Neural cell (in vitro differentiated cells): ENCODE measurements at regions not wholly inside any gene's neighbourhood (a gene's known extent, or its start where the extent isn't known, plus 50 kb on each side); places are given as distances from the start of the nearest gene placed in this dataset.

Experiments used
- H2AFZ ChIP-seq: fragments of 200-600, 300-800 bp; sonication (generic), shearing (Covaris generic); 2 replicates; pipeline ENCODE4 v1.6.0; 2014; ENCODE audit warnings: low read depth, mild to moderate bottlenecking, antibody characterized with exemption, low read length, moderate library complexity
- H3F3A ChIP-seq: fragments of 200-600 bp; shearing (Covaris generic); 2 replicates; pipeline ENCODE4 v1.6.1; 2016; ENCODE audit warnings: mild to moderate bottlenecking, moderate library complexity, mixed read lengths, antibody characterized with exemption, low read length; ENCODE audit not compliant: insufficient read depth, poor library complexity, severe bottlenecking
- H3K27ac ChIP-seq: fragments of 200-600, 300-800 bp; sonication (generic), shearing (Covaris generic); 2 replicates; pipeline ENCODE4 v1.5.1; 2014; ENCODE audit warnings: mild to moderate bottlenecking, low read length, moderate library complexity
- H3K27me3 ChIP-seq: fragments of 300-800, 200-600 bp; sonication (generic), shearing (Covaris generic); 2 replicates; pipeline ENCODE4 v1.6.0; 2014; ENCODE audit warnings: mild to moderate bottlenecking, low read depth, low read length, moderate library complexity; ENCODE audit not compliant: insufficient read depth
- H3K36me3 ChIP-seq: fragments of 300-800, 200-600 bp; sonication (generic), shearing (Covaris generic); 2 replicates; pipeline ENCODE4 v1.5.1; 2014; ENCODE audit warnings: mild to moderate bottlenecking, antibody characterized with exemption, low read length, moderate library complexity; ENCODE audit not compliant: insufficient read depth
- H3K4me2 ChIP-seq: fragments of 300-800, 200-600 bp; sonication (generic), shearing (Covaris generic); 2 replicates; pipeline ENCODE4 v1.6.0; 2014; ENCODE audit warnings: mild to moderate bottlenecking, low read length
- H3K4me3 ChIP-seq: fragments of 300-800, 200-600 bp; sonication (generic), shearing (Covaris generic); 2 replicates; pipeline ENCODE4 v1.5.1; 2014; ENCODE audit warnings: mild to moderate bottlenecking, low read length, moderate library complexity
- H3K79me2 ChIP-seq: fragments of 200-600 bp; shearing (Covaris generic); replicated peaks from 2 replicates; pipeline ENCODE4 v1.6.0; 2014; ENCODE audit warnings: mild to moderate bottlenecking, low read length, moderate library complexity; ENCODE audit not compliant: insufficient read depth
- H3K9ac ChIP-seq: fragments of 300-800, 200-600 bp; sonication (generic), shearing (Covaris generic); 2 replicates; pipeline ENCODE4 v1.6.1; 2016; ENCODE audit warnings: mild to moderate bottlenecking, low read length, mixed read lengths
- H3K9me2 ChIP-seq: fragments of 200-600 bp; shearing (Covaris generic); 2 replicates; pipeline ENCODE4 v1.6.1; 2016; ENCODE audit warnings: mild to moderate bottlenecking, low read length, mixed read lengths; ENCODE audit not compliant: insufficient read depth
- H3K9me3 ChIP-seq: fragments of 200-600, 300-800 bp; sonication (generic), shearing (Covaris generic); 2 replicates; pipeline ENCODE4 v1.6.1; 2016; ENCODE audit warnings: mild to moderate bottlenecking, mixed run types, low read length, moderate library complexity, mixed read lengths
- H4K20me1 ChIP-seq: fragments of 200-600 bp; shearing (Covaris generic); 2 replicates; pipeline ENCODE4 v1.6.1; 2016; ENCODE audit warnings: mild to moderate bottlenecking, mixed run types; ENCODE audit not compliant: insufficient read depth
- CTCF ChIP-seq: fragments of 450-650 bp; IDR thresholded peaks from 2 replicates; pipeline ENCODE4 v1.5.1; 2014; ENCODE audit warnings: antibody characterized with exemption, mild to moderate bottlenecking, moderate library complexity; ENCODE audit not compliant: poor library complexity, severe bottlenecking
- EP300 ChIP-seq: fragments of 450-650 bp; conservative IDR thresholded peaks from 2 replicates; pipeline ENCODE4 v1.6.1; 2014; ENCODE audit warnings: antibody characterized with exemption, mild to moderate bottlenecking, moderate library complexity; ENCODE audit not compliant: poor library complexity, severe bottlenecking
- EZH2 ChIP-seq: fragments of 200-600, 300-800 bp; shearing (Covaris generic), sonication (generic); IDR thresholded peaks from 2 replicates; pipeline ENCODE4 v1.6.1; 2014; ENCODE audit warnings: antibody characterized with exemption, low read length, borderline replicate concordance, mild to moderate bottlenecking; ENCODE audit not compliant: insufficient read depth, poor library complexity, severe bottlenecking
- MXI1 ChIP-seq: fragments of 450-650 bp; conservative IDR thresholded peaks from 2 replicates; pipeline ENCODE4 v1.6.1; 2014; ENCODE audit warnings: antibody characterized with exemption, mild to moderate bottlenecking; ENCODE audit not compliant: poor library complexity, severe bottlenecking
- POLR2AphosphoS5 ChIP-seq: IDR thresholded peaks from 2 replicates; pipeline ENCODE4 v1.6.1; 2012
- RAD21 ChIP-seq: fragments of 450-650 bp; conservative IDR thresholded peaks from 2 replicates; pipeline ENCODE4 v1.6.1; 2014; ENCODE audit warnings: antibody characterized with exemption, mild to moderate bottlenecking, moderate library complexity
- REST ChIP-seq: IDR thresholded peaks from 2 replicates; pipeline ENCODE4 v1.6.1; 2012; ENCODE audit warnings: borderline replicate concordance
- SMC3 ChIP-seq: fragments of 450-650 bp; conservative IDR thresholded peaks from 2 replicates; pipeline ENCODE4 v1.6.1; 2014; ENCODE audit warnings: antibody characterized with exemption, mild to moderate bottlenecking, moderate library complexity; ENCODE audit not compliant: poor library complexity
- TAF1 ChIP-seq: IDR thresholded peaks from 2 replicates; pipeline ENCODE4 v1.6.1; 2012; ENCODE audit warnings: low read depth

- no peak for TF ChIP-seq MXI1
- no peak for TF ChIP-seq RAD21
- no peak for TF ChIP-seq TAF1
- no peak for TF ChIP-seq SMC3
- TF ChIP-seq POLR2AphosphoS5, result no peak
- TF ChIP-seq CTCF, result no peak
- no peak for TF ChIP-seq REST
- TF ChIP-seq EZH2, result no peak
- no peak for TF ChIP-seq EP300
- Histone ChIP-seq H3K27me3 (no peaks in the 10 kb centered on the region), H3K9ac (no peak overlapping the region), H3F3A (no peaks in the 10 kb centered on the region), H4K20me1 (no peaks in the 10 kb centered on the region), H3K36me3 (no peaks in the 10 kb centered on the region), H3K79me2 (no peaks in the 10 kb centered on the region), H3K4me2 (no peak overlapping the region), H3K4me3 (no peak overlapping the region), H3K27ac (no peak overlapping the region), H3K9me2 (no peaks in the 10 kb centered on the region), H3K9me3 (no peaks in the 10 kb centered on the region), H2AFZ (no peak overlapping the region)
Observed at GRCh38 chr3:86230762-86231161, 760.2 kb downstream of the VGLL3 start.

- Histone ChIP-seq H3F3A (no peaks in the 10 kb centered on the region), H3K9ac (no peak overlapping the region), H2AFZ (no peak overlapping the region), H3K4me3 (no peak overlapping the region), H3K9me2 (no peaks in the 10 kb centered on the region), H3K27me3 (no peaks in the 10 kb centered on the region), H3K4me2 (no peak overlapping the region), H3K9me3 (no peaks in the 10 kb centered on the region), H4K20me1 (no peaks in the 10 kb centered on the region), H3K27ac (no peak overlapping the region), H3K36me3 (no peaks in the 10 kb centered on the region), H3K79me2 (no peaks in the 10 kb centered on the region)
- TF ChIP-seq MXI1 (no peak), EP300 (no peak), REST (no peak), POLR2AphosphoS5 (no peak), CTCF (no peak), RAD21 (no peak), EZH2 (no peak), TAF1 (no peak), SMC3 (no peak)
Observed at GRCh38 chr3:86229775-86230094, 761.2 kb downstream of the VGLL3 start.
